ENCODE measurements at regions not wholly inside any gene's neighbourhood (a gene's known extent, or its start where the extent isn't known, plus 50 kb on each side); places are given as distances from the start of the nearest gene placed in this dataset.

- Histone ChIP-seq H3K27me3 (ENCODE audit: low read depth) (no peaks in the 10 kb centered on the region), H3K9me3 (no peaks in the 10 kb centered on the region), H3K36me3 (no peaks in the 10 kb centered on the region), H3K27ac (no peak overlapping the region), H3K4me1 (no peaks in the 10 kb centered on the region), H3K4me3 (no peak overlapping the region)
- DNase-seq: no peak
- ATAC-seq: no peak
- TF ChIP-seq, protein P1, sequence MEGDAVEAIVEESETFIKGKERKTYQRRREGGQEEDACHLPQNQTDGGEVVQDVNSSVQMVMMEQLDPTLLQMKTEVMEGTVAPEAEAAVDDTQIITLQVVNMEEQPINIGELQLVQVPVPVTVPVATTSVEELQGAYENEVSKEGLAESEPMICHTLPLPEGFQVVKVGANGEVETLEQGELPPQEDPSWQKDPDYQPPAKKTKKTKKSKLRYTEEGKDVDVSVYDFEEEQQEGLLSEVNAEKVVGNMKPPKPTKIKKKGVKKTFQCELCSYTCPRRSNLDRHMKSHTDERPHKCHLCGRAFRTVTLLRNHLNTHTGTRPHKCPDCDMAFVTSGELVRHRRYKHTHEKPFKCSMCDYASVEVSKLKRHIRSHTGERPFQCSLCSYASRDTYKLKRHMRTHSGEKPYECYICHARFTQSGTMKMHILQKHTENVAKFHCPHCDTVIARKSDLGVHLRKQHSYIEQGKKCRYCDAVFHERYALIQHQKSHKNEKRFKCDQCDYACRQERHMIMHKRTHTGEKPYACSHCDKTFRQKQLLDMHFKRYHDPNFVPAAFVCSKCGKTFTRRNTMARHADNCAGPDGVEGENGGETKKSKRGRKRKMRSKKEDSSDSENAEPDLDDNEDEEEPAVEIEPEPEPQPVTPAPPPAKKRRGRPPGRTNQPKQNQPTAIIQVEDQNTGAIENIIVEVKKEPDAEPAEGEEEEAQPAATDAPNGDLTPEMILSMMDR (IDR thresholded peaks at IDR 0.05): no peak
- intact Hi-C loops (cut with DNase I): no loop called here
Observed at GRCh38 chr11:87391496-87391895, 353.8 kb downstream of the TMEM135 start.

DNA sequence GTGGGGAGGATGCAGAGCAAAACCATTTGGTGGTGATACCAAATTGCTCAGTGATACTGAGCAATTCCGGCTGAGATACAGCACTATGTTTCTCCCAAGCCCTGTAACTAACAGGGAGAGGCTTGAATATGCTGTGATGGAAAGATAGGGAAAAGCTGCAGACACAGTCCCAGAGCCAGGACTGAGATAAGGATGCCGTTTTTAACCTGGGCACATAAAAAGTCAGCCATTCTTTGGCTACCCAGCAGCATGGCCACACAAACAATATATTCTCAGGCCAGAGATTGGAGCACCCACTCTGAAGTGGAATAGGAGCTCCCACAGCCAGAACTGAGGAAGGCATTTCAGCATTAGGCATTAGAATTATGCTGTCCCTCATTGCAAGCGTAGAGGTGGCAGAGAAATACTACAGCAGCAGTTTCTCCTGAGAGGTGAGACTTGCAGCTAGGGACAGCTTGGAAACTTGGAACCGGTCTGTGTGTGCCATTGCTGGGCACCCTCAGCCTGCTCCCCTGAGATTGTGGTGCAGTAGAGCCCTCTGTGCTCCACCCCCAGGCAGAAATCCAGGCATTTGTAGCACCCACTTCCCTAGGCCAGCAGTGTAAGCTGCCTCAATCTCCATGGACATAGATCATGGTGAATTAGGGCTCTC, 346.5 kb downstream of the TMEM135 start:
- intact Hi-C loops (cut with DNase I): no loop called here
- ATAC-seq: no peak

DNA sequence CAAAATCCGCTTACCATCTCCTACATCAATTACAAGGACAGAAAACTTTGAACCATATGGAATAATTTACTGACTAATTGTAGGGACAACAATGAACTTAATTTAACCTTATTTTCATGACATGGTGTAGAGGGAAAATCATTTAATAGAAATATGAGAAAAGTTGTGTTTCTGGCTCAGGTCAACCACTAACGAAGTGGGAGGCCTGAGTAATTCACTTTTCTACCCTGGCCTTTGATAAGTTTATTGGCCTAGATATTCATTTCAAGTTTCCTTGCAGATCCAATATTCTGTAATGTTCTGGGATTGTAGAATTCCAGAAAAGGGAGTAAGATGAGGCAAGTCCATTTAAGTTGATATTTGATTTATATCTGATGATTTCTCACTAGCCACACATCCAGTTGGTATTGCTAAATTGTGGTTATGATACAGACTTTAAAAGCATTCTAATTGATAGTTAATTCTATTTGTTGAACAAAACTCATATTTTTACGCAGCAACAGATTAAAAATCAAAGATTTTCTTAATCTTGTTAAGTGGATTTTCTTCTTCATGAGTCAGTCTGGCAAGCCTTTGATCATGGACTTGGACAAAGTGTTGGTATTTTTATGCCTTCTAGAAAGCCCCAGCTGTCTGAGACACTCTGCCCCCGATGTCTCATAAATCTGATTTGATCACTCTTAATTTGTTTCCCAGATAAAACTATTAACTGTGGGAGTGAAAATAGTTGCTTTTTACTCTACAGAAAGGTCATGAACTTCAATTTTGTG, 336.5 kb downstream of the TMEM135 start:
- no peak for ATAC-seq
- intact Hi-C loops (cut with DNase I): no loop called here
- H3K36me3 ChIP-seq: no peaks in the 10 kb centered on the region

More for the DNA sequence above, 346.5 kb downstream of the TMEM135 start:
- H3K4me1 ChIP-seq: no peaks in the 10 kb centered on the region
- no peak for DNase-seq
- H3K27me3 ChIP-seq (ENCODE audit: low read depth): no peaks in the 10 kb centered on the region
- H3K9me3 ChIP-seq: no peaks in the 10 kb centered on the region
- no peak overlapping the region for H3K4me3 ChIP-seq
- no peaks in the 10 kb centered on the region for H3K36me3 ChIP-seq
- H3K27ac ChIP-seq: no peak overlapping the region
- TF ChIP-seq, protein P1 (IDR thresholded peaks at IDR 0.05): no peak

More for the DNA sequence above, 336.5 kb downstream of the TMEM135 start:
- no peak for DNase-seq
- TF ChIP-seq, protein P1 (IDR thresholded peaks at IDR 0.05): no peak
- H3K9me3 ChIP-seq: no peaks in the 10 kb centered on the region
- H3K27me3 ChIP-seq (ENCODE audit: low read depth): no peaks in the 10 kb centered on the region
- no peaks in the 10 kb centered on the region for H3K4me1 ChIP-seq
- no peak overlapping the region for H3K4me3 ChIP-seq
- no peak overlapping the region for H3K27ac ChIP-seq
